Small intestine (tissue), 7 donors: ENCODE measurements at regions not wholly inside any gene's neighbourhood (a gene's known extent, or its start where the extent isn't known, plus 50 kb on each side); places are given as distances from the start of the nearest gene placed in this dataset.

ENCODE experiments used
- DNase-seq, 2 donors: peaks; one replicate each; pipeline versions ENCODE4 v3.0.0 to v3.0.0-alpha.2; 2013
- FAIRE-seq: peaks from 2 replicates; lab custom pipeline; 2012; peaks lifted over from hg19 to GRCh38; lab: Jason Lieb, UNC
- H3K27ac ChIP-seq, 3 donors: one replicate each; pipeline ENCODE4 v1.5.1; 2013; ENCODE audit warnings: low read length in 2 of 3, mild to moderate bottlenecking in 2 of 3, control low read depth in 1 of 3, inconsistent platforms in 1 of 3, low read depth in 1 of 3, moderate library complexity in 1 of 3
- H3K27me3 ChIP-seq, 3 donors: one replicate each; pipeline ENCODE4 v1.6.1; 2013; ENCODE audit warnings: low read length in 3 of 3, inconsistent platforms in 1 of 3; ENCODE audit not compliant: control insufficient read depth in 3 of 3, insufficient read depth in 3 of 3
- H3K36me3 ChIP-seq, 3 donors: one replicate each; pipeline ENCODE4 v1.6.1; 2013; ENCODE audit warnings: low read length in 3 of 3, inconsistent platforms in 1 of 3, low read depth in 1 of 3, mild to moderate bottlenecking in 1 of 3, moderate library complexity in 1 of 3; ENCODE audit not compliant: control insufficient read depth in 3 of 3, insufficient read depth in 2 of 3
- H3K4me1 ChIP-seq, 3 donors: one replicate each; pipeline ENCODE4 v1.6.1; 2013; ENCODE audit warnings: low read length in 2 of 3, inconsistent platforms in 1 of 3, low read depth in 1 of 3, mild to moderate bottlenecking in 1 of 3, moderate library complexity in 1 of 3; ENCODE audit not compliant: control insufficient read depth in 3 of 3, insufficient read depth in 2 of 3
- H3K4me3 ChIP-seq, 3 donors: one replicate each; pipeline ENCODE4 v1.5.1; 2013; ENCODE audit warnings: low read length in 3 of 3, control low read depth in 1 of 3, inconsistent platforms in 1 of 3, low read depth in 1 of 3, mild to moderate bottlenecking in 1 of 3, moderate library complexity in 1 of 3
- H3K9me3 ChIP-seq, 2 donors: one replicate each; pipeline ENCODE4 v1.6.1; 2013; ENCODE audit warnings: low read depth in 1 of 2, low read length in 1 of 2; ENCODE audit not compliant: control insufficient read depth in 2 of 2, insufficient read depth in 1 of 2
- WGBS, 3 donors: extraction: QIAGEN DNeasy Blood & Tissue Kit; methylation state at CpG; one replicate each; pipeline ENCODE4 v1.1.7; 2013; 5-methylcytosine and 5-hydroxymethylcytosine counted together
- donor health status: healthy with polysubstance abuse.
- donor health status: control.
- donor health status: control.
- donor health status: Bipolar disorder and iron deficiency.
- donor health status: healthy.

GRCh38 chr9:108607607-108608006, 248.2 kb downstream of the ACTL7B start:
- Histone ChIP-seq H3K4me3 (no peak overlapping the region), H3K27ac (no peak overlapping the region), H3K27me3 (peaks cover 0 to 4% (median 0%) of the 10 kb centered on the region in 3 donors), H3K4me1 (no peaks in the 10 kb centered on the region), H3K9me3 (no peaks in the 10 kb centered on the region), H3K36me3 (no peaks in the 10 kb centered on the region)
- FAIRE-seq (no peak), DNase-seq (no peak)
- WGBS, 3 donors = 72 to 84% (median 76%) methylated on average over 4 of the region's 4 CpGs

- no peaks in the 10 kb centered on the region for H3K36me3 ChIP-seq
- H3K9me3 ChIP-seq = no peaks in the 10 kb centered on the region
- no peak overlapping the region for H3K27ac ChIP-seq
- no peak overlapping the region for H3K4me3 ChIP-seq
- H3K27me3 ChIP-seq = peaks cover 0 to 4% (median 0%) of the 10 kb centered on the region in 3 donors
- DNase-seq (no peak), FAIRE-seq (no peak)
- H3K4me1 ChIP-seq = no peaks in the 10 kb centered on the region
- WGBS, 3 donors = 68 to 83% (median 78%) methylated on average over 4 of the region's 4 CpGs
Observed at GRCh38 chr9:108606401-108606800, 249.4 kb downstream of the ACTL7B start.

- Histone ChIP-seq H3K4me1 (no peaks in the 10 kb centered on the region), H3K4me3 (no peak overlapping the region), H3K9me3 (no peaks in the 10 kb centered on the region), H3K36me3 (no peaks in the 10 kb centered on the region), H3K27ac (no peak overlapping the region), H3K27me3 (no peaks in the 10 kb centered on the region)
- FAIRE-seq = no peak
- DNase-seq = no peak
- WGBS, 3 donors = 28 to 61% (median 37%) methylated on average over 3 of the region's 3 CpGs
Observed at GRCh38 chr9:108603141-108603540, 252.6 kb downstream of the ACTL7B start.

- H3K4me1 ChIP-seq = no peaks in the 10 kb centered on the region
- H3K27me3 ChIP-seq = no peaks in the 10 kb centered on the region
- no peaks in the 10 kb centered on the region for H3K9me3 ChIP-seq
- H3K36me3 ChIP-seq = no peaks in the 10 kb centered on the region
- H3K27ac ChIP-seq = no peak overlapping the region
- FAIRE-seq (no peak), DNase-seq (no peak)
- WGBS, 3 donors = 88 to 91% (median 88%) methylated on average over 4 of the region's 4 CpGs
- H3K4me3 ChIP-seq = no peak overlapping the region
Observed at GRCh38 chr9:108600896-108601295, 254.9 kb downstream of the ACTL7B start.

DNA sequence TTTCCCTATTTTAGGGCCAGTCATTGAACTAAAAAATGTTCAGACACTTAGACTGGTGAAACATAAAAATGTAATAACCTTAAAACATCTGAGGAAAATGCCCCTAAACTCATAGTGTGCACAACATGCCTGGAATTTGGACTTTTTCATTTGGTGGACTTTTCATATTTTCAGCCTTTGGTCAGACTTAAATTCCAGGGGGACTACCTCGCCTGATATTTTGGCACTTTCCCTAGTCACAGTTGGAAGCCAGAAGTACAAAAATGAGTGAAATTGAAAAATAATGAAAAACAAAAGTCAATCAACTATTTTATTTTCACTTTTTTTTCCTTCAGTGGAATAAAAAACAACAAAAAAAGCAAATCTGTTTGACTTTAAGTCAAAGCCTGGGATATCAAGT, 256.2 kb downstream of the ACTL7B start:
- Histone ChIP-seq H3K4me1 (no peaks in the 10 kb centered on the region), H3K4me3 (no peak overlapping the region), H3K36me3 (no peaks in the 10 kb centered on the region), H3K27ac (no peak overlapping the region), H3K9me3 (no peaks in the 10 kb centered on the region), H3K27me3 (no peaks in the 10 kb centered on the region)
- FAIRE-seq (no peak), DNase-seq (no peak)
- WGBS, 3 donors = 44 to 68% (median 53%) methylated on average over 1 of the region's 1 CpG

- peaks cover 0 to under 1% (median 0%) of the 10 kb centered on the region in 3 donors for H3K27me3 ChIP-seq
- no peak for FAIRE-seq
- no peaks in the 10 kb centered on the region for H3K4me1 ChIP-seq
- H3K4me3 ChIP-seq = no peak overlapping the region
- 74 to 97% (median 92%) methylated on average over 1 of the region's 1 CpG for WGBS, 3 donors
- no peaks in the 10 kb centered on the region for H3K36me3 ChIP-seq
- no peak overlapping the region for H3K27ac ChIP-seq
- no peaks in the 10 kb centered on the region for H3K9me3 ChIP-seq
- no peak for DNase-seq
Observed at GRCh38 chr9:108591121-108591520, 264.7 kb downstream of the ACTL7B start.

DNA sequence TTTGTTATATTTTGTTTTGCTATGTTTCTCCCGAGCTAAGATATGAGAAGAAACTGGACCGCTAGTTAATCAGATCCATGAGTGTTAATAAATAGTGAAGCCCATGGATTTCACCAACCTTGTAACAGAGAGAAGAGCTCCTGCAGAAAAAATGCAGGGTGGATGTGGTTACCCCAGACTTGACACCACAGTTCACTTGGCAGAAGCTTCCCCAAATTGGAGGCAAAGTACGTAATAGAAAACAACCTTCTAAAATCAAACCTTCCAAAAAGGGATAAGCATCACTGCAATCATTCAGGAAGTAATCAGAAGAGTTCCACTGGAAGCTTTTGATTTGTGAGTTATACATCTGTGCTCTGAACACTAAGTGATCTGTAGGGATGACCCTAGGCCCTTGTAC, 267.5 kb downstream of the ACTL7B start:
- Histone ChIP-seq H3K9me3 (no peaks in the 10 kb centered on the region), H3K27me3 (peaks cover 0 to 6% (median 3%) of the 10 kb centered on the region in 3 donors), H3K4me3 (no peak overlapping the region), H3K36me3 (no peaks in the 10 kb centered on the region), H3K27ac (no peak overlapping the region), H3K4me1 (no peaks in the 10 kb centered on the region)
- DNase-seq = no peak
- 73 to 80% (median 78%) methylated on average over 3 of the region's 3 CpGs for WGBS, 3 donors
- FAIRE-seq = no peak

- H3K36me3 ChIP-seq = no peaks in the 10 kb centered on the region
- no peaks in the 10 kb centered on the region for H3K4me1 ChIP-seq
- FAIRE-seq (no peak), DNase-seq (no peak)
- no peak overlapping the region for H3K27ac ChIP-seq
- WGBS, 3 donors = 71 to 88% (median 77%) methylated on average over 1 of the region's 1 CpG
- H3K4me3 ChIP-seq = no peak overlapping the region
- peaks cover 0 to 6% (median 3%) of the 10 kb centered on the region in 3 donors for H3K27me3 ChIP-seq
- H3K9me3 ChIP-seq = no peaks in the 10 kb centered on the region
Observed at GRCh38 chr9:108586471-108587139, 269.2 kb downstream of the ACTL7B start.

DNA sequence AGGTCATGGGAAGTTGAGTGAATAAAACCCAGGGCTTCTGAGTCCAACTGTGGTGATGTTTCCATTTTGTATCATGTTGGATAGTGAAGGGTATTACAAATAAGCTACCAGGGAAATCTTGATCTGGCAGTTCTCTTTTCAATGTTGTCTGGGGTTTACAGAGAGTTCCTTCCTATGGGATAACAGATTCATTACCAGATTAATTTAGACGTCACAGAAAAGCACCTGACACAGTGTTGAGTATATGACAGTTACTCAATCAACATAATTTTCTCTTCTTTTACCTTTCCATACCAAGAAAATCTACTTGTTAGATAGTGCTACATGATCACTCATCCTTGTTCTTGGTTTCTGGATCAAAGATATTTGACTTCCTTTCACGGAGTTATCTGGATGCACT, 270.9 kb downstream of the ACTL7B start:
- Histone ChIP-seq H3K36me3 (no peaks in the 10 kb centered on the region), H3K27me3 (peaks cover 0 to 6% (median 3%) of the 10 kb centered on the region in 3 donors), H3K4me3 (no peak overlapping the region), H3K27ac (no peak overlapping the region), H3K9me3 (no peaks in the 10 kb centered on the region), H3K4me1 (no peaks in the 10 kb centered on the region)
- 35 to 67% (median 50%) methylated on average over 2 of the region's 2 CpGs for WGBS, 3 donors
- FAIRE-seq (no peak), DNase-seq (no peak)
